HCT116 (cell line): ENCODE measurements at regions not wholly inside any gene's neighbourhood (a gene's known extent, or its start where the extent isn't known, plus 50 kb on each side); places are given as distances from the start of the nearest gene placed in this dataset.
"Not testable (repeated sequence)": the region's sequence is repeated elsewhere in the genome, so short reads cannot be mapped to it uniquely, and the experiment has no call there.

ENCODE experiments used
- CTCF ChIP-seq, 3 experiments: fragments of 200-600 bp in 1 of 3; sonication (generic) in 1 of 3; IDR thresholded peaks in 2 of 3; conservative IDR thresholded peaks in 1 of 3; 2 replicates each; pipeline ENCODE4 v1.5.1; 2012 to 2017; ENCODE audit warnings: low read depth in 2 of 3, low read length in 2 of 3, antibody characterized with exemption in 1 of 3, borderline replicate concordance in 1 of 3, control low read depth in 1 of 3, mild to moderate bottlenecking in 1 of 3, mixed read lengths in 1 of 3, mixed run types in 1 of 3, moderate library complexity in 1 of 3; ENCODE audit not compliant: insufficient read depth in 1 of 3
- MAX ChIP-seq: IDR thresholded peaks from 2 replicates; pipeline ENCODE4 v1.6.1; 2012
- ZBTB33 ChIP-seq: IDR thresholded peaks from 2 replicates; pipeline ENCODE4 v1.6.1; 2011; ENCODE audit warnings: mild to moderate bottlenecking, low read length, moderate library complexity; ENCODE audit not compliant: insufficient replicate concordance; ENCODE audit errors: extremely low read depth

GRCh38 chr20:29781217-29781616, 1476.2 kb upstream of the DEFB115 start:
- TF ChIP-seq CTCF (IDR thresholded peaks at IDR 0.05 in 2 of 3, conservative IDR thresholded peaks at IDR 0.05 in 1 of 3; ENCODE audit: borderline replicate concordance in 1 of 3, insufficient read depth in 1 of 3, low read depth in 2 of 3, low read length in 2 of 3); ZBTB33; MAX: not testable (repeated sequence)
